HG03139 (cell line): ENCODE measurements at regions not wholly inside any gene's neighbourhood (a gene's known extent, or its start where the extent isn't known, plus 50 kb on each side); places are given as distances from the start of the nearest gene placed in this dataset.

Source experiments
- ATAC-seq: cut with Tn5 transposase; IDR thresholded peaks from one replicate; pipeline ENCODE4 v1.9.1; 2021; ENCODE audit not compliant: unreplicated experiment

GRCh38 chr18:39870591-39870990 lies 2084.4 kb upstream of the PIK3C3 start:
- ATAC-seq = no peak

GRCh38 chr18:39863916-39864315 lies 2091.1 kb upstream of the PIK3C3 start:
- no peak for ATAC-seq

- ATAC-seq = no peak
These were observed 2092.7 kb upstream of the PIK3C3 start for GRCh38 chr18:39862341-39862740.

GRCh38 chr18:39854291-39854690 lies 2100.7 kb upstream of the PIK3C3 start:
- no peak for ATAC-seq

- no peak for ATAC-seq
These were observed 2108.8 kb upstream of the PIK3C3 start for GRCh38 chr18:39846265-39846664.

GRCh38 chr18:39845631-39846030 lies 2109.4 kb upstream of the PIK3C3 start:
- no peak for ATAC-seq

- no peak for ATAC-seq
These were observed 2109.9 kb upstream of the PIK3C3 start for GRCh38 chr18:39845106-39845505.

- no peak for ATAC-seq
These were observed 2111.5 kb upstream of the PIK3C3 start for GRCh38 chr18:39843546-39843945.

GRCh38 chr18:39842366-39842914 lies 2112.6 kb upstream of the PIK3C3 start:
- ATAC-seq = no peak

GRCh38 chr18:39841482-39842365 lies 2113.3 kb upstream of the PIK3C3 start:
- ATAC-seq = no peak

GRCh38 chr18:39840856-39841481 lies 2114.1 kb upstream of the PIK3C3 start:
- no peak for ATAC-seq

GRCh38 chr18:39840406-39840805 lies 2114.6 kb upstream of the PIK3C3 start:
- no peak for ATAC-seq

GRCh38 chr18:39839782-39840181 lies 2115.3 kb upstream of the PIK3C3 start:
- ATAC-seq = no peak

GRCh38 chr18:39838831-39839230 lies 2116.2 kb upstream of the PIK3C3 start:
- no peak for ATAC-seq

- ATAC-seq = no peak
These were observed 2119.6 kb upstream of the PIK3C3 start for GRCh38 chr18:39835303-39836030.

GRCh38 chr18:39834636-39835035 lies 2120.4 kb upstream of the PIK3C3 start:
- no peak for ATAC-seq

- no peak for ATAC-seq
These were observed 2129.4 kb upstream of the PIK3C3 start for GRCh38 chr18:39825485-39826150.

- no peak for ATAC-seq
These were observed 2148.5 kb upstream of the PIK3C3 start for GRCh38 chr18:39806525-39806924.

- ATAC-seq = no peak
These were observed 2149.8 kb upstream of the PIK3C3 start for GRCh38 chr18:39805218-39805617.

GRCh38 chr18:39802648-39803229 lies 2152.3 kb upstream of the PIK3C3 start:
- ATAC-seq = no peak

GRCh38 chr18:39801848-39802247 lies 2153.2 kb upstream of the PIK3C3 start:
- no peak for ATAC-seq
